ENCODE measurements at regions not wholly inside any gene's neighbourhood (a gene's known extent, or its start where the extent isn't known, plus 50 kb on each side); places are given as distances from the start of the nearest gene placed in this dataset.

DNA sequence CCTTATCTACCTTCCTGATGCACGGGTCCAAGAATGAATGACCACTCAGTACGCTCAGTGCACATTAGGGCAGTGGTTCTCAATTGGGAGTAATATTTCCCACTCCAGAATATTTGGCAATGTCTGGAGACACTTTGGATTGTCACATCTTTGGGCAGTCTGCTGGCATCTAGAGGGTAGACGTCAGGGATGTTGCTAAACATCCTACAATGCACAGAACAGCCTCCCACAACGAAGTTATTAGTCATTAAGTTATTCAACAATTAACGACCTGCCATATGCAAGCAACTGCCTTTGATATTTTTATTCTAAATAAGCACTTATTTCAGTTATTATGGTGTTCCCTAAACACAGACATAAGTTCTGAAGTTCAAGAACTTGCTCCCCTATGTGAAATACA, 669.3 kb downstream of the TOX3 start (continued):
- TF ChIP-seq, protein P1, sequence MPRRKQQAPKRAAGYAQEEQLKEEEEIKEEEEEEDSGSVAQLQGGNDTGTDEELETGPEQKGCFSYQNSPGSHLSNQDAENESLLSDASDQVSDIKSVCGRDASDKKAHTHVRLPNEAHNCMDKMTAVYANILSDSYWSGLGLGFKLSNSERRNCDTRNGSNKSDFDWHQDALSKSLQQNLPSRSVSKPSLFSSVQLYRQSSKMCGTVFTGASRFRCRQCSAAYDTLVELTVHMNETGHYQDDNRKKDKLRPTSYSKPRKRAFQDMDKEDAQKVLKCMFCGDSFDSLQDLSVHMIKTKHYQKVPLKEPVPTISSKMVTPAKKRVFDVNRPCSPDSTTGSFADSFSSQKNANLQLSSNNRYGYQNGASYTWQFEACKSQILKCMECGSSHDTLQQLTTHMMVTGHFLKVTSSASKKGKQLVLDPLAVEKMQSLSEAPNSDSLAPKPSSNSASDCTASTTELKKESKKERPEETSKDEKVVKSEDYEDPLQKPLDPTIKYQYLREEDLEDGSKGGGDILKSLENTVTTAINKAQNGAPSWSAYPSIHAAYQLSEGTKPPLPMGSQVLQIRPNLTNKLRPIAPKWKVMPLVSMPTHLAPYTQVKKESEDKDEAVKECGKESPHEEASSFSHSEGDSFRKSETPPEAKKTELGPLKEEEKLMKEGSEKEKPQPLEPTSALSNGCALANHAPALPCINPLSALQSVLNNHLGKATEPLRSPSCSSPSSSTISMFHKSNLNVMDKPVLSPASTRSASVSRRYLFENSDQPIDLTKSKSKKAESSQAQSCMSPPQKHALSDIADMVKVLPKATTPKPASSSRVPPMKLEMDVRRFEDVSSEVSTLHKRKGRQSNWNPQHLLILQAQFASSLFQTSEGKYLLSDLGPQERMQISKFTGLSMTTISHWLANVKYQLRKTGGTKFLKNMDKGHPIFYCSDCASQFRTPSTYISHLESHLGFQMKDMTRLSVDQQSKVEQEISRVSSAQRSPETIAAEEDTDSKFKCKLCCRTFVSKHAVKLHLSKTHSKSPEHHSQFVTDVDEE (CRISPR knock-in tag; IDR thresholded peaks at IDR 0.05), result no peak
- TF ChIP-seq, protein P2, sequence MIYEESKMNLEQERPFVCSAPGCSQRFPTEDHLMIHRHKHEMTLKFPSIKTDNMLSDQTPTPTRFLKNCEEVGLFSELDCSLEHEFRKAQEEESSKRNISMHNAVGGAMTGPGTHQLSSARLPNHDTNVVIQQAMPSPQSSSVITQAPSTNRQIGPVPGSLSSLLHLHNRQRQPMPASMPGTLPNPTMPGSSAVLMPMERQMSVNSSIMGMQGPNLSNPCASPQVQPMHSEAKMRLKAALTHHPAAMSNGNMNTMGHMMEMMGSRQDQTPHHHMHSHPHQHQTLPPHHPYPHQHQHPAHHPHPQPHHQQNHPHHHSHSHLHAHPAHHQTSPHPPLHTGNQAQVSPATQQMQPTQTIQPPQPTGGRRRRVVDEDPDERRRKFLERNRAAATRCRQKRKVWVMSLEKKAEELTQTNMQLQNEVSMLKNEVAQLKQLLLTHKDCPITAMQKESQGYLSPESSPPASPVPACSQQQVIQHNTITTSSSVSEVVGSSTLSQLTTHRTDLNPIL (CRISPR knock-in tag; IDR thresholded peaks at IDR 0.05; ENCODE audit: low read depth), result no peak

DNA sequence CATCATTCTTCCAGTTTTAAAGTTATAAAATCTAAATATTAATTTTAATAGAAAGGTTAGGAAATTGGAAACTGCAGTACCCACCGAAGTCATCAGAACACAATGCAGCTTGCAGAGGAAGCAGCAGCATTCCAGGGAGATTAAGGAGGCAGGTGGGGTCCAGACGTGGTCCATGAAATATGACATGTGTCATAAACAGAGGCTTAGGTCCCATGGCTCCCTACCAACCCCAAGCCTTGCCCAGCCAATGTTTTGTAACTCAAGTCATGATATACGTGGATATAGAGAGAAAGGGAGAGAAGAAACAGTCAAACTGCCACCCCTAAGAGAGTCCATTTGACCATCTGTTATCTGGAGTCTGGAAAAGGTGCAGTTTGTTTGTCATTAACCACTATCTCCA, 670.0 kb downstream of the TOX3 start:
- no peak for TF ChIP-seq ZFP3 (CRISPR knock-in tag; IDR thresholded peaks at IDR 0.05)
- TF ChIP-seq, protein P3, sequence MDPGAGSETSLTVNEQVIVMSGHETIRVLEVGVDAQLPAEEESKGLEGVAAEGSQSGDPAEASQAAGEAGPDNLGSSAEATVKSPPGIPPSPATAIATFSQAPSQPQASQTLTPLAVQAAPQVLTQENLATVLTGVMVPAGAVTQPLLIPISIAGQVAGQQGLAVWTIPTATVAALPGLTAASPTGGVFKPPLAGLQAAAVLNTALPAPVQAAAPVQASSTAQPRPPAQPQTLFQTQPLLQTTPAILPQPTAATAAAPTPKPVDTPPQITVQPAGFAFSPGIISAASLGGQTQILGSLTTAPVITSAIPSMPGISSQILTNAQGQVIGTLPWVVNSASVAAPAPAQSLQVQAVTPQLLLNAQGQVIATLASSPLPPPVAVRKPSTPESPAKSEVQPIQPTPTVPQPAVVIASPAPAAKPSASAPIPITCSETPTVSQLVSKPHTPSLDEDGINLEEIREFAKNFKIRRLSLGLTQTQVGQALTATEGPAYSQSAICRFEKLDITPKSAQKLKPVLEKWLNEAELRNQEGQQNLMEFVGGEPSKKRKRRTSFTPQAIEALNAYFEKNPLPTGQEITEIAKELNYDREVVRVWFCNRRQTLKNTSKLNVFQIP (CRISPR knock-in tag; IDR thresholded peaks at IDR 0.05; ENCODE audit: borderline replicate concordance, low read depth), result no peak
- no peak for TF ChIP-seq ZNF565 (CRISPR knock-in tag; conservative IDR thresholded peaks at IDR 0.05; ENCODE audit: low read depth)
- TF ChIP-seq, protein P4, sequence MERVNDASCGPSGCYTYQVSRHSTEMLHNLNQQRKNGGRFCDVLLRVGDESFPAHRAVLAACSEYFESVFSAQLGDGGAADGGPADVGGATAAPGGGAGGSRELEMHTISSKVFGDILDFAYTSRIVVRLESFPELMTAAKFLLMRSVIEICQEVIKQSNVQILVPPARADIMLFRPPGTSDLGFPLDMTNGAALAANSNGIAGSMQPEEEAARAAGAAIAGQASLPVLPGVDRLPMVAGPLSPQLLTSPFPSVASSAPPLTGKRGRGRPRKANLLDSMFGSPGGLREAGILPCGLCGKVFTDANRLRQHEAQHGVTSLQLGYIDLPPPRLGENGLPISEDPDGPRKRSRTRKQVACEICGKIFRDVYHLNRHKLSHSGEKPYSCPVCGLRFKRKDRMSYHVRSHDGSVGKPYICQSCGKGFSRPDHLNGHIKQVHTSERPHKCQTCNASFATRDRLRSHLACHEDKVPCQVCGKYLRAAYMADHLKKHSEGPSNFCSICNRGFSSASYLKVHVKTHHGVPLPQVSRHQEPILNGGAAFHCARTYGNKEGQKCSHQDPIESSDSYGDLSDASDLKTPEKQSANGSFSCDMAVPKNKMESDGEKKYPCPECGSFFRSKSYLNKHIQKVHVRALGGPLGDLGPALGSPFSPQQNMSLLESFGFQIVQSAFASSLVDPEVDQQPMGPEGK (CRISPR knock-in tag; IDR thresholded peaks at IDR 0.05; ENCODE audit: borderline replicate concordance), result no peak
- TF ChIP-seq OSR1 (CRISPR knock-in tag; IDR thresholded peaks at IDR 0.05), result no peak
- no peak for TF ChIP-seq ZFP30 (CRISPR knock-in tag; IDR thresholded peaks at IDR 0.05)
- no peak for TF ChIP-seq ARNTL (CRISPR knock-in tag; IDR thresholded peaks at IDR 0.05; ENCODE audit: borderline replicate concordance, low read depth)
- no peak for TF ChIP-seq RARB (CRISPR knock-in tag; IDR thresholded peaks at IDR 0.05)
- no peak for TF ChIP-seq PPARA (CRISPR knock-in tag; IDR thresholded peaks at IDR 0.05; ENCODE audit: borderline replicate concordance)
- no peak for ATAC-seq

DNA sequence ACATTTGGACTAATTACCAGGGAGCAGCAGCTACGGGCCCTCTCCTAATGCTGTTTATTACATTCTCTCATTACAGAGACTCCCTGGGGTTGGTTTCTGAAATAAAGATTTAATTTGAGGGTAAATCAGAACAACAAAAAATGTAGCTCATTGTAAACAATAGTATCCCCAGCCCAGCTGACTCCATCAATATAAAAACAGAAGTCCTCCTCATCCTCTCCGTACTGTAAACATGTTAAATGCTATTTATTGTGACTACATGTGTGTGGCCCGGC, 670.4 kb downstream of the TOX3 start:
- TF ChIP-seq ARNTL (CRISPR knock-in tag; IDR thresholded peaks at IDR 0.05; ENCODE audit: borderline replicate concordance, low read depth), result no peak
- no peak for TF ChIP-seq PPARA (CRISPR knock-in tag; IDR thresholded peaks at IDR 0.05; ENCODE audit: borderline replicate concordance)
- no peak for TF ChIP-seq ZC3H10 (CRISPR knock-in tag; IDR thresholded peaks at IDR 0.05)
- no peak for TF ChIP-seq TCF4 (CRISPR knock-in tag; IDR thresholded peaks at IDR 0.05; ENCODE audit: borderline replicate concordance)
- ATAC-seq, result no peak

DNA sequence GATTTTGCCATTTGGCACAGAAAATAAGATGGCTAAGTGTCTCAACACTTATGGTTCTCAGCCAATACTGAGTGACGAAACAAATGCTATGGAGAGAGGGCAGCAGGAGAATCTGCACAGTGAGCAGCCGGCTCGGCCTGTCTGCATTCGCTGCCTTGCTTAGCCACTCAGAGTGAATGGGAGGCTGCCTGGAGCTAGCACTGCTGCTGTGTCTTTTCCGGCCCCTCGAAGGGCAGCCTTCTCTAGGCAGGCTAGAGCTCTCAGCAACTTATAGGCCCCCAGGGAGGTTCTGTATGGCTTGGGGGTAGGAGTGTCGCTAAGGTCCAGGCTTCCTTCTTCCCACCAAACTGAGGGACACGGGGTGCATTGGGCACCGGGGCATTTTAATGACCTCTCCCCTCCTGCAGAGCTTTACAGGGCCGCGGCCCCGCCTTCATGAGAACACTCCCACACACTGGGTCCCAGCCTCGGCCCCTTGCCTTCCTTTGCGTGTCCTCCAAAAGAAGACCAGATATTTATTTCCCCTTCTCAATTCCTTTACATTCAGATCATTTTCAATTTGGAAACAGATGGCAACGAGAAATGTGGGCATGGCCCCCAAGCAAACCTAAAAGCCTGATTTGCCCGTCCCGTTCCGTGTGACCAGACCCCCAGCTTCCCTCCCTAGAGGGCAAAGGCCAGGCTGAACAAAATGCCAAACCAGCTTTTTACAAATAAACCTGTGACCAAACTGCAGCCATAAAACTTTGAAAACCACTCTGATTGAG, 670.9 kb downstream of the TOX3 start:
- no peak for TF ChIP-seq ARNTL (CRISPR knock-in tag; IDR thresholded peaks at IDR 0.05; ENCODE audit: borderline replicate concordance, low read depth)
- no peak for TF ChIP-seq GLIS3 (CRISPR knock-in tag; IDR thresholded peaks at IDR 0.05)
- TF ChIP-seq, protein P2 (CRISPR knock-in tag; IDR thresholded peaks at IDR 0.05; ENCODE audit: low read depth), result no peak
- TF ChIP-seq ZC3H10 (CRISPR knock-in tag; IDR thresholded peaks at IDR 0.05), result no peak
- no peak for TF ChIP-seq ESRRG (CRISPR knock-in tag; IDR thresholded peaks at IDR 0.05)
- no peak for TF ChIP-seq ZFP3 (CRISPR knock-in tag; IDR thresholded peaks at IDR 0.05)
- TF ChIP-seq PPARA (CRISPR knock-in tag; IDR thresholded peaks at IDR 0.05; ENCODE audit: borderline replicate concordance), result no peak
- ATAC-seq, result no peak

DNA sequence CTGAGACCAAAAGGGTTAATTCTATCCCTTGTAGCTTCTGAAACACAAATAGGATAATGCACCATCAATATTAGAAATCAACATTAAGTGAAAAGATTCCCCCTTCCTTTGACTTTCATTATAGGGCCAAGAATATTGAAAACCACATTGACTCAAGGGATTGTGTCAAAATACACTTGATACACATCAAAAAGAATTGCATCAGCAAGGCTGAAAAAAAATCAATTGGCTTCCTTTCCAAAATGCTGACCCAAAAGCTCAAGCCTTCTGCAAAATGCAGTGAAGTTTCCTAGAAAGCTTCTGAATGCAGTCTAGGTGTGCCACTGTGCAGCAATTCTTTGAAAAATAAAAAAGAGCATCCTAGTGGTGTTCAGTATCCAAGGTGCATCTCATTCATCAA, 674.4 kb downstream of the TOX3 start:
- no peak for ATAC-seq
- no peak for TF ChIP-seq ARNTL (CRISPR knock-in tag; IDR thresholded peaks at IDR 0.05; ENCODE audit: borderline replicate concordance, low read depth)
- TF ChIP-seq, protein P3 (CRISPR knock-in tag; IDR thresholded peaks at IDR 0.05; ENCODE audit: borderline replicate concordance, low read depth), result no peak
- no peak for TF ChIP-seq TOX (CRISPR knock-in tag; IDR thresholded peaks at IDR 0.05; ENCODE audit: borderline replicate concordance)
- TF ChIP-seq GLIS3 (CRISPR knock-in tag; IDR thresholded peaks at IDR 0.05), result no peak
- TF ChIP-seq, protein P4 (CRISPR knock-in tag; IDR thresholded peaks at IDR 0.05; ENCODE audit: borderline replicate concordance), result no peak
- no peak for TF ChIP-seq TCF4 (CRISPR knock-in tag; IDR thresholded peaks at IDR 0.05; ENCODE audit: borderline replicate concordance)
- TF ChIP-seq, protein P5, sequence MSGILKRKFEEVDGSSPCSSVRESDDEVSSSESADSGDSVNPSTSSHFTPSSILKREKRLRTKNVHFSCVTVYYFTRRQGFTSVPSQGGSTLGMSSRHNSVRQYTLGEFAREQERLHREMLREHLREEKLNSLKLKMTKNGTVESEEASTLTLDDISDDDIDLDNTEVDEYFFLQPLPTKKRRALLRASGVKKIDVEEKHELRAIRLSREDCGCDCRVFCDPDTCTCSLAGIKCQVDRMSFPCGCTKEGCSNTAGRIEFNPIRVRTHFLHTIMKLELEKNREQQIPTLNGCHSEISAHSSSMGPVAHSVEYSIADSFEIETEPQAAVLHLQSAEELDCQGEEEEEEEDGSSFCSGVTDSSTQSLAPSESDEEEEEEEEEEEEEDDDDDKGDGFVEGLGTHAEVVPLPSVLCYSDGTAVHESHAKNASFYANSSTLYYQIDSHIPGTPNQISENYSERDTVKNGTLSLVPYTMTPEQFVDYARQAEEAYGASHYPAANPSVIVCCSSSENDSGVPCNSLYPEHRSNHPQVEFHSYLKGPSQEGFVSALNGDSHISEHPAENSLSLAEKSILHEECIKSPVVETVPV (CRISPR knock-in tag; IDR thresholded peaks at IDR 0.05), result no peak
- no peak for TF ChIP-seq ZC3H10 (CRISPR knock-in tag; IDR thresholded peaks at IDR 0.05)
